ENCODE measurements at regions not wholly inside any gene's neighbourhood (a gene's known extent, or its start where the extent isn't known, plus 50 kb on each side); places are given as distances from the start of the nearest gene placed in this dataset.

DNA sequence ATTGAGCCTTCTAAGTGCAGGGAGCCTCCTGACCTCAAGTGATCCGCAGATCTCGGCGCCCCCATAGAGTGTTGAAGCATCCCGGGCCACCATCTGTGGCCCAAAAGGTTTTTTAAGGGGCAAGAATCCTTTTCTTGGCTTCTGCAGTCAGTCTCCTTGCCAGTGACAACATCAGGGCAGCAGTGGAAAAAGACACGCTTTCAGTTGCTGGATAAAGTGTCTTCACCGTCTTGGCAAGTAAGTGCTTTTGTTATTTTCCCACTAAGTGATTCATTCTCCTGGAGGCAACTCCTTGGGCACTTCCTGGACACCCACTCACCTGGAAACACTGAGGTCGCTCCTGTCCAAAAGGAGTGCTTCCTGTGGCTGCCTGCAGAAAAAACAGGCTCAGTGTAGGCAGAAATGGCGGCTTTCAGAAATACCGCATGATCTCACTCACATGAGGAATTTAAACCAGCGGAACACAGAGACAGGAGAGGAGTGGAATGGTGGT, 71.7 kb upstream of the ABHD2 start:
- Histone ChIP-seq H3K27me3 (ENCODE audit: control insufficient read depth in 1 of 2, insufficient read depth in 2 of 2, low read length in 2 of 2) (peaks cover 2 to 14% of the 10 kb centered on the region in 2 experiments; a peak in 4 of 5 replicates), H3K4me3 (replicated peaks in 1 of 3; ENCODE audit: insufficient read depth in 1 of 3, low read depth in 2 of 3, low read length in 3 of 3) (no peak overlapping the region), H4K20me1 (ENCODE audit: insufficient read depth, low read length) (no peaks in the 10 kb centered on the region), H3K79me2 (ENCODE audit: insufficient read depth, low read length) (no peaks in the 10 kb centered on the region), H3K4me2 (ENCODE audit: low read depth, low read length) (no peak overlapping the region), H2AFZ (ENCODE audit: low read length) (no peak overlapping the region), H3K9ac (ENCODE audit: insufficient read depth, low read depth, low read length) (no peak overlapping the region), H3K4me1 (ENCODE audit: insufficient read depth, low read length) (no peaks in the 10 kb centered on the region), H3K36me3 (replicated peaks in 1 of 2; ENCODE audit: control insufficient read depth in 1 of 2, insufficient read depth in 2 of 2, low read length in 2 of 2) (no peaks in the 10 kb centered on the region), H3K9me3 (ENCODE audit: low read length) (no peaks in the 10 kb centered on the region), H3K27ac (ENCODE audit: extremely low read length, insufficient read depth, low read length) (no peak overlapping the region)
- FAIRE-seq: no peak
- no peak for ATAC-seq
- in situ Hi-C loops (cut with HindIII; ENCODE audit: extremely low pct_ligation_motif_present, low pct_unique_long_range_greater_than_20kb) (no loop called here), intact Hi-C loops (cut with micrococcal nuclease; ENCODE audit: unreplicated experiment) (loop anchor here (1.0 kb wide), 2 partner anchors 112 to 122 kb away; no protein-coding TSS in a partner anchor)
- WGBS (ENCODE audit: low lambda C conversion rate): 25% methylated on average over 10 of the region's 10 CpGs
- BruUV-seq (replicated peaks): no TSS peak
- ChIA-PET POLR2A (no interaction called here), CTCF (ENCODE audit: low intra/inter-chr PET ratio, low total read pairs) (interaction anchor here (1.7 to 3.4 kb wide), 2 partner anchors 112 to 138 kb away, joined by 7 to 25 read pairs; no protein-coding TSS in a partner anchor)
- TF ChIP-seq ZNF256 (CRISPR knock-in tag; conservative IDR thresholded peaks at IDR 0.05) (no peak), ZBTB3 (CRISPR knock-in tag; IDR thresholded peaks at IDR 0.05; ENCODE audit: borderline replicate concordance, low read depth) (no peak), REPIN1 (CRISPR knock-in tag; IDR thresholded peaks at IDR 0.05; ENCODE audit: borderline replicate concordance, low read depth) (no peak), ZKSCAN1 (IDR thresholded peaks at IDR 0.05; ENCODE audit: low read length) (no peak), ZNF776 (CRISPR knock-in tag; IDR thresholded peaks at IDR 0.05) (no peak), SOX6 (IDR thresholded peaks at IDR 0.05) (no peak), SOX6 (CRISPR knock-in tag; IDR thresholded peaks at IDR 0.05) (no peak), NR2F1 (CRISPR knock-in tag; IDR thresholded peaks at IDR 0.05) (no peak), ZNF296 (CRISPR knock-in tag; conservative IDR thresholded peaks at IDR 0.05) (no peak), RXRA (CRISPR knock-in tag; IDR thresholded peaks at IDR 0.05) (no peak), SMARCE1 (IDR thresholded peaks at IDR 0.05; ENCODE audit: borderline replicate concordance) (no peak), XRCC5 (optimal IDR thresholded peaks at IDR 0.05; ENCODE audit: low read length) (no peak)
- no peak for DNase-seq (ENCODE audit: low spot score)
